NCI-H345 treated with DMSO at 0.1 percent for 48 hours (cell line): ENCODE measurements at regions not wholly inside any gene's neighbourhood (a gene's known extent, or its start where the extent isn't known, plus 50 kb on each side); places are given as distances from the start of the nearest gene placed in this dataset.

Experiments
- DNase-seq: peaks from one replicate; lab custom pipeline; 2025; ENCODE audit not compliant: unreplicated experiment; lab: John Stamatoyannopoulos, UW

DNA sequence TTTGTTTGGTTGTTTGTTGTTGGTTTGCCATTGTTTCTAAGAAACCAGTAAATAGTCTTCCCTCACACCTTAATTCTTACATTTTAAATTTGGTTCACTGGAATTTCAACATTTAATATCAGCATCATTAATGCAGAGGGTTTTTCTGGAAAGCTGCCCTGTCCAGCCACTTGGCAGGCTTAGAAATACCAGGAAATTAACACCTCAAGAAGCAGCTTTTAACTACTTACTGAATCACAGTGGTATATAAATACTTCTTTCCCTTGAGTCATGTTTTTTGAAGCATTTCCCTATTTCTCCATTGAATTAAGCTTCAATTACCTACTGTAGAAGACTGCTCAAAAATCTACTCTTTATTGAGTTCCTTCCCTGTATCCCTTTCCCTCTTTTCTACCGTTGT lies 1221.1 kb upstream of the ADGRL3 start:
- DNase-seq: no peak

DNA sequence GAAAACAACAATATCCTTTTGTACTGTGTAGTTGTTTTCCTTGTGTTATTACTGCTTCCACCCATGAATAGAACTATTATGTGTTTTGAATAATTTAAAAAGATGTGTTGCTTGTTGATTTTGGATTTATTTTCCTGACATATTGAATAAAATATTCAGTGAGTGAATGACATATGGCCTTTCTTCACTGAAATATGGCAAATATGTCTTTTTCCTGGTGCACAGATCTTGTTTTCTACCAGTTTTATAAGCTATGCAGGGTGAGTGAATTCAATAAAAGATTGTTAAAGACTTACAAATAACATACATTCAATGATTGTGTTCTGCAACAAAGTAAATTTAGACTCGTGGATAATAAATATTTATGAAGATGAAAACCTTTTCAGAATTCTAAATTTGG lies 1216.3 kb upstream of the ADGRL3 start:
- DNase-seq: no peak

DNA sequence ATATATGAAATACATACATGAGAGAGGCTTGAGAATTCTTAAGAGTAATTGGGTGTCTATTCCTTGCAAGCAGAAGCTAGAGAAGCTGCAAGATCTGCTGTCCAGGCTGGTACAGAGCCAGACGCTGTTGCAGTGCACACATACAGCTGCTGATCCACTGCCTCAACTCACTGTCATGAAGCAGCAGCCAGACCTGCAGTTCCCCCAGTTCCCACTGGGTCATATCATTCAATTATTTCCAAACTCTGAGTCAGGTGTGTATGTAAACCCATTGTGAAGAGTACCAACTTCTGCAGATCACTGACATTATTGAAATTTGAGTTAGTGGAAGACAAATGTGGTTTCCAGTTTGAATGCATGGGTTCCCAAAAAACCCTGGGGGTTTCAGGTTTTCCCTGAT lies 1212.8 kb upstream of the ADGRL3 start:
- DNase-seq: no peak

DNA sequence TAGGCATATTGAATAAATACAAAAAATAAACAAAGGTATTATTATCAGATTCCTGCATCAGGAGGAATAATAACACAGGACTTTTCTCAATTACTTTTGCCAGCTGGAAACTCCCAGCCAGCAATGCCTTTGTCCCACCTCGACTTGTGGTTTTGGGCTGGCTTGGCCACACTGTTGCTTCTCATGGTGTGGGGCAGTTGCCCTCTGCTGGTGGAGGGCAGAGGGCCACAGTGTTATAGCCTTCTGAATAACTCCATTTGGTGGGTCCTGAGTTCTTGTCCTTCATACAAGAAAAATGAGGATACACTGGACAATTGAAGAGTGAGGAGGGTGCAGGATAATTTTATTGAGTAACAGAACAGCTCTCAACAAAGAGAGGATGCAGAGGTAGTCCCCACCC lies 1206.0 kb upstream of the ADGRL3 start:
- DNase-seq: no peak

DNA sequence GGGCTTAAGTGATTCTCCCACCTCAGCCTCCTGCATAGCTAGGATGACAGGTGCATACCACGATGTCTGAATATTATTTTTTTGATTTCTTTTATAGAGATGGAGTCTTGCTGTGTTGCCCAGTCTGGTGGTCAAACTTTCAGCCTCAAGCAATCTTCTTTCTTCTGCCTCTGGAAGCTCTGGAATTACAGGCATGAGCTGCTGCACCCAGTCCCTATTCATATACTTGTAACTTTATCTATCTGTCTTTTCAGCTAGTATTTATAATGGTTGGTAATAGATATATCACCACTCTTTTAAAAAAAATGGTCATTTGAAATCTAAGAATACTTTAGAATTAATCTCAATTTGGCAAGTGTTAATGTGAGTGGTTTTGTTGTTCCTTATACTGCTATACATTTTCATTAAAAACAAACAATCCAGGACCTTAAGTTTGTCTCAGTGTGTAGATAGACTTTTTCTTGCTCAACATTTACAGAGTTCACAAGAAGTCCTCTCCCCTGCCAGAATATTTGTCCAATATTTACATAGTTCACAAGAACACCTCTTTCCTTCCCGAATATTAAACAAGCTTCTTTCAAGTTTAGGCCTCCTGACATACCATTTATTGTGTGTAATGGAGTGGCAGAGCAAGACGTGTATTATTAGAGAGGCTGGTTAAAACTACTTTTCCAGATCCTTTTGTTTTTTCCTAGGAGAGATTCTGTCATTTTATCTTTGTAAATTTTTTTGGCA lies 1197.4 kb upstream of the ADGRL3 start:
- DNase-seq: no peak

DNA sequence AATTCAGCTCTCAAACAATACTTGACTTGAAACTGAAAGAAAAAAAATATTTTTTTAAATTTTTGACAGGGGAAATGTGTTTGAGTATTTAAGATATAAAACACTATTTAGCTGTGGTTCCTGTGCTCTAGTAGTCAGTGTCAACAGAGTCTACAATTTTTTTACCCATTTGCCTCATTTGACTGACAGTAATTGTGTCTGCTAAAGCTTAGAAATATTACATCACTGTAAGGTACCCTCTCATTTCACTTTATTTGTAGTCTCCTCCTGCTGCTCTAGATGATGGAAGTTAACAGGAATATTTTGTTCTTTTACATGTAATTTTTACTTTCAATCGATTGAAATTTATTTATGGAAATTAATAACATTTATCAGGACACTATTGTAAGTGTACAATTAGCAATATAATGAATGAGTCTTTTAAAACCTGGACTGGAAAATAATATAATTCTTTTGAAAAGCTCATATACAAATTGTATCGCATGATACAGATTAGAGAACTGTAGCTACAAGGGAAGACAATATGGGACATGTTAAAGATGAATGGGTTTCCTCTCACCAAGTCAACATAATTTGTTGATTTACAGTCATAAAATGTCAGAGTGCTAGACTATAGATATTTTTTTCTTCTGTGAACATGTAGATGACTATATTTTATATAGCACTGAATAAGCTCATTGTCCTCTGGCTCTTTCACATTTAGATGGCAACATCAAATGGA lies 1186.5 kb upstream of the ADGRL3 start:
- no peak for DNase-seq

DNA sequence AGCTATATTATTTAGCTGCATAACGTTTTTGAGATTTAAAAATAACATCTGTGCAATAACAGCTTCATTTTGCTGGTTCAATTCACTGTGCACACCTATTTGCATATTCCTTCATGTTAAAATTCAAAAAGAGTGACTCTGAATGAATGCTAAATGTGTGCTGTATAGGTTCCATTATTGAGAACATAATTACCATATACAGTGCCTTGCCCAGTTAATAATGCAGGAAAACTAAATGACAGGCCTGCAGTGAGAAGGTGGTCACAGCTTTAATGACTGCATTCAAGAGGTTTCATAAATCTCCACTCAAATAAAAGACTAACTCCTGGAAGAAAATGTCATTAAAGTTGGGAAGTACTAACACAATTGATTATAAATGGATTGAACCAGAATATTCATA lies 1183.2 kb upstream of the ADGRL3 start:
- DNase-seq: no peak

DNA sequence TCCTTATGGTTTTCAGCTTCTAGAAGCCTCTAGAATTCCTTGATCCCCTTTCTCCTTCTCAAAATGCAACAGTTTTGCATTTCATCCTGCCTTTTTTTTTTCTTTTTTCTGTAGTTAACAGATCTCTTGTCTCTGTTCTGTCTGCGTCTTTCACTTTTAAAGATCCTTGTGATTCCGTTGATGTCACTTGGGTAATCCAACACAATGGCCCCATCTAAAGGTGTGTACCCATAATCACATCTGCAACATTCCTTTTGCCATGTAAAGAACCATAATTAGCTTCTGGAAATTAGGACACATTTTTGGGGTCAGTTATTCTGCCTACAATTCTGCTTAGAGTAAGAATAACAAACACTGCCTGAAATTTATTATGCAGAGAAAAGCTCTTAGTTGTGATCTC lies 1180.9 kb upstream of the ADGRL3 start:
- DNase-seq: no peak

DNA sequence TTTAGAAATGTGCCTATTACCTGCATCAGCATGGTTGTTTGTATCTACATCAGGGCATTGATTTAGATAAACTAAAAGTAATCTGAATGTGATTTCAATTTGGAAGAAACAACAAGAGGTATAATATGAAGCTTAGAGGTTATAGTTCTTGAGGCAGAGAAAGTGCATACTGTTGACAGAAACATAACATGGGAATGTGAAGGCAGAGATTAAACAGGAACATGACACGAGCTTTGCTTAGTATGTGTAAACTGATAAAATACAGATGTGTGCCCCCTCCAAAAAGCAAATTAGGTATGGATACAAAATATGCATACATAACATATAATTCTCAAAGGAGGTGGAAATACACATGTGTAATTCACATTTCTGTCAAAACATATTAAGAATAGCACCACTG lies 1180.2 kb upstream of the ADGRL3 start:
- no peak for DNase-seq

DNA sequence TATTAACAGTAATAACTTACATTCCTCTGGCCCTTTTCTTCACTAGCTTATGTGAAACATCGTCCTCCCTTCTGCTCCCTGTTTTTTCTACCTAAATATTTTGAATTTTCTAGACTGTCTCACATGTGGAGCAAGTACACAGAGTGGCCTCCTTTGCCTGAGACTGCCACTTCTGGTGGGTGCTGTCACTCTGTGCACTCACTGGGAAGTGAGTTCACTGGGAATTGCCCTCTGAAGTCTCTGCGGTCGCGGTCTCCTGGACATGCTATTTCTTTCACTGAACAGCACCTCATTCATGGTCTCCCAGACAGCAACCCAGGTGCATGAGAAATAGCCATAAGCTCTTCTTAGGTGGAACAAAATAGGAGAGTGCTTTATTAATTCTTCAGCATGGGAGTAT lies 1179.7 kb upstream of the ADGRL3 start:
- DNase-seq: no peak

DNA sequence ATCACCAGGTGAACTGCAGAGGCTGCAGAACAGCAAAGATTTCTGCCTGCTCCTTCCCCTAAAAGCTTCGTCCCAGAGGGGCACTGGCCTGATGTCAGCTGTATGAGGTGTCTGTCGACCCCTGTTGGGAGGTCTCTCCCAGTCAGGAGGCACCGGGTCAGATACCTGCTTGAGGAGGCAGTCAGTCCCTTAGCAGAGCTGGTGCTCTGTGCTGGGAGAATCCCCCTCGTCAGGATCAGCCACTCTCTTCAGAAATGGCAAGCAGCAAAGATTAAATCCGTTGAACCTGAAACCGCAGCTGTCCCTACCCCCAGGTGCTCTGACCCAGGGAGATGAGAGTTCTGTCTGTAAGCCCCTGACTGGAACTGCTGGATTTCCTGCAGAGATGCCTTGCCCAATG lies 1166.3 kb upstream of the ADGRL3 start:
- DNase-seq: no peak

DNA sequence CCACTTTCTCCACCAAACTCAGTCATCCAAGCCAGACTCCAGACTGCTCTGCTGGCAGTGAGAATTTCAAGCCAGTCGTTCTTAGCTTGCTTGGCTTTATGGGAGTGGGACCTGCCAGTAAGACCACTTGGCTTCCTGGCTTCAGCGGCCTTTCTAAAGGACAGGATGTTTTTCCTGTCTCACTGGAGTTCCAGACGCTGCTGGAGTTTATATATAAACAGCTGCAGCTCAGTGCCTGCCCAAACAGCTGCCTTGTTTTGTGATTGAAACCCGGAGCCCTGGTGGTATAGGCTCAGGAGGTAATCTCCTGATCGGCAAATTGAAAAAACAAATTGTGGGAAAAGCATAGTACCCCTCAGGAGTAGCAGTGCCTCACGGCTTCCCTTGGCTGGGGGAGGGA lies 1165.8 kb upstream of the ADGRL3 start:
- DNase-seq: no peak

DNA sequence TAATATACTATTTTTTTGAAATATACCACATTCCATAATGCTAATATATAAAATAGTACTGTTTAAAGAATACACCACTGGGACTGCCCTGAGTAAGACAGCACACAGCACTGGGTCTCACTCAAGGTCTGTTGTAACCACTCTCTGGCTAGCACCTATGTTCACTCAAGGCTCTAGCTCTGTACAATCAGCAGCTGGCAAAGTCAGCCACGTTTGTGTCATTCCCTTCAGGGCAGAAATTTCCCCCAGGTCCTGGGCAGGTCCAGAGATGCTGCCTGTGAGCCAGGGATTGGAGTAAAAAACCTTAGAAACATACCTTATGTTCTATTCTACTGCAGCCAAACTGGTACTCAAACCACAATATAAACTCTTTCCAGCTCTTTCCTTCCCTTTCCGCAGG lies 1160.2 kb upstream of the ADGRL3 start:
- no peak for DNase-seq

DNA sequence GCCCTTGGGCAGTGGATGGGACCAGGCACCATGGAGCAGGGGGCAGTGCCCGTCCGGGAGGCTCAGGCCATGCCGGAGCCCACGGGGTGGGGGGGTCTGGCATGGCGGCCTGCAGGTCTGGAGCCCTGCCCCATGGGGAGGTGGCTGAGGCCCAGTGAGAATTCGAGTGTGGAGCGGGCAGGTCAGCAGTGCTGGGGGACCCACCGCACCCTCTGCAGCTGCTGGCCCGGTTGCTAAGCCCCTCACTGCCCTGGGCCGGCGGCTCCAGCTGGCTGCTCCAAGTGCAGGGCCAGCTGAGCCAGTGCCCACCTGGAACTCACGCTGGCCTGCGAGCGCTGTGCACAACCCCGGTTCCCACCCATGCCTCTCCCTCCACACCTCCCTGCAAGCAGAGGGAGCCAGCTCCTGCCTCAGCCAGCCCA lies 1157.9 kb upstream of the ADGRL3 start:
- DNase-seq: no peak

DNA sequence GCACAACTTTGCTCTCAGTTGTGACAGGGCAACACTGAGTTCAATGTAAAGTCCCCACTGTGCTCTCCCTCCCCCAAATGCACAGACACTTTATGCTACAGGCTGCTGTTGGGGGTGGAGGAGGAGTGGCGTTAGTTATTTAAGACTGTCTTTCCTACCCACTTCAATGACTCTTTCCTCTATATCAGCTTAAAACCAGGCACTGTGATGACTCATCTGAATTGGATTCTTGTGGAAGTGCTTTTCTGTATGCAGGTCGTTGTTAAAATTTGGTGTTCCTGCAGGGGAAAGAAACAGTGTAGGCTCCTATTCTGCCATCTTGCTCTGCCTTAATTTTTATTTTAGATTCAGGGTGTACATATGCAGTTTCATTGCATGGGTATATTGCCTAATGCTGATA lies 1157.2 kb upstream of the ADGRL3 start:
- DNase-seq: no peak

DNA sequence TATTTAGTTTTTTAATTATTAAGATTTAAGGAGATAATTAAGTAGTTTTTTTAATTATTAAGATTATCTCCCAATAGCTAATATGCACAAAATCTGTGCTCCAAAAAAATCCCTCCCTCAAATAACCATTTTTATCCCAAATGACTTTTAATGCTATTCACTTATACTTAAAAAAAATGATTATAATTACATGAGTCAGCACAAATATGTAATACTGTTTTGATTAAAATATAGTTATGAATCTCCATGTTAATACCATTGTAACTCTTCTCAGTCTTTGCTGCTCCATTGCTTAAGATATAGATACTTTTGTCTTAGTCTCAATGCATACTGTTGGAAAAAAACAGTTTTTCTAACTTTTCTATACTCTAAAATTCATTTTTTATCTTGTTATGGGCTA lies 1121.1 kb upstream of the ADGRL3 start:
- no peak for DNase-seq

DNA sequence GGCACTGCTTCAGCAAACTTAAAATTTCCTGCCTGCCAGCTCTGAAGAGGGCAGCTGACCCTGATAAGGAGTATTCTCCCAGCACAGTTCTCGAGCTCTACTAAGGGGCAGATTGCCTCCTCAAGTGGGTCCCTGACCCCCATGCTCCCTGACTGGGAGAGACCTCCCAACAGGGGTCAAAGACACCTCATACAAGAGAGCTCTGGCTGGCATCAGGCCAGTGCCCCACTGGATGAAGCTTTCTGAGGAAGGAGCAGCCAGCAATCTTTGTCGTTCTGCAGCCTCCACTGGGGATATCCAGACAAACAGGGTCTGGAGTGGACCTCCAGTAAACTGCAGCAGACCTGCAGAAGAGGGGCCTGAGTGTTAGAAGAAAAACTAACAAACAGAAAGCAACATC lies 1118.3 kb upstream of the ADGRL3 start:
- DNase-seq: no peak

DNA sequence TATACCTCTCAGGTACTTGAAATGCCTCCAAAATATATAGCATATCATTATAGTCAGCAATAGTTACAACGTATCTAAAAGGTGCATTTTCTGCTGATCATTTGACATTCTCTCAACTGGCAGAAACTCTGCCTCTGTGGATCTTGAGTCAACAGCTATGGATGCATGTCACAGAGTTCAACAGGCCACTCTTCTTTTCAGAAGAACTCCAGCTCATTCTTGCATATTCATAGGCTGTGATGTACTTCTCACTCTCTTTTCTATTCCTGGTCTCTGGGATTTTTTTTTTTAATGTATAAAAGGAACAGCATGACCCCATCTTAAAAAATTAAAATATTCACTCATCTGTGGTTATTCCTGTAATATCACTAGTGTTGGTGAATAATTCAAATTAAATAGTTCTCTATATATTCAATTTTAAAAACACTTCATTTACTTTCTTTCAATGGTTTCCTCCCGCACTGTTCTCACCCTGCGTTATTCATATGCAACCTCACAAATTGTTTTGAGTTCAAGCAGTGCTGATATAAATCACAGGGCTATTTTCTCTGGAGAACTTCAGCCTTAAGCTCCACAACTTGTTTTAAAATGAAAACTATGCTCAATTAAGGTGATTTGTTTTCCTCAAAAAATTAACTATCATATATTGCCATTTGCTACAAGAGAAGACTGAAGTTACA lies 1111.2 kb upstream of the ADGRL3 start:
- no peak for DNase-seq

DNA sequence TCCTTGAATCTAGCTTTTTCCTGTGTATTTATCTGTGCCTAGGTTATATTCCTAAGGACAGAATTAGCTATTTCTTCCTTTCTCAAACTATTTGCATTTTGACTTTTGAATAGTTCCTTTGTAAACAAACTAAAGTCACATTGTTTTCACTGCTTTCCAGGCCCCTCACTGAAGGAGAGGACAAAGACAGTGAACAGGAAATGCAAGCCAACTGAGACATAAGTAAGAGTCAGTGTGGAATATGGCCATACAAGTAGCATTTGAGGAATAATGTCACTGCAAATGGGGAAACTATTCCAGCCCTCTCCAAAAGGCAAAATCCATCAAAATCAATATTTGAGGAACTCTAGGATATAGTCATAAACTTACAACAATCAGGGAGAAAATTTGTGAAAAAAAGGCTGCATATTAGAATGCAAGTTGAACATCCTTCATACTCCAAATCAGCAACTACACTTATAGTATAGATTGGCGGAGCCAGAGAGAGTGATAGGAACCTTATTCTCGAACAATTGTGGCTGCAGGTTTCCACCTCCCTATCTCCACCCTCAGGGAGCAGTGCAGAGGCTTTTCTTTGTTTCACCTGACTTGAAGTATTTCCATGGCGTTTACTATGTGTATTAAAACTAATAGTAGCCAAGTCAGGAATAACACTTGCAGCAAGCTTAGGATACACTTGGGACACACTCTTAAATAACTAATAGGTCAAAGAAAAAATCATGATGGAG lies 1110.4 kb upstream of the ADGRL3 start:
- DNase-seq: no peak

DNA sequence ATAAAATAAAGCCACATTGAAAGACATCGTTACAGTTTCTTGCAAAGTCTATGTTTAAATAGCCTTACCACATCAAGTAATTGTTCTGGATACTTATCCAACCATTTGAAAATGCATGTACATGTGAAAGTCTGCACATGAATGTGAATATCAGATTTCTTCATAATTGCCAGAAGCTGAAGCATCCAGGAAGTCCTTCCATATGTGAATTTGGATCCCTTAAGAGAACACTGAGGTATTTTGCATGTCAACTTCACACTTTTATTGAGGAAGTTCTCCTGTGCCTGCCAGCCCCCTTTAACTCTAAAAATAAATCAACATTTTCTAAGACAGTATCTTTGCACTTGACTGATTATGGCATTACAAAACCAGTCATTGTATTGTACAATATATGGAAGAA lies 1103.5 kb upstream of the ADGRL3 start:
- DNase-seq: no peak

DNA sequence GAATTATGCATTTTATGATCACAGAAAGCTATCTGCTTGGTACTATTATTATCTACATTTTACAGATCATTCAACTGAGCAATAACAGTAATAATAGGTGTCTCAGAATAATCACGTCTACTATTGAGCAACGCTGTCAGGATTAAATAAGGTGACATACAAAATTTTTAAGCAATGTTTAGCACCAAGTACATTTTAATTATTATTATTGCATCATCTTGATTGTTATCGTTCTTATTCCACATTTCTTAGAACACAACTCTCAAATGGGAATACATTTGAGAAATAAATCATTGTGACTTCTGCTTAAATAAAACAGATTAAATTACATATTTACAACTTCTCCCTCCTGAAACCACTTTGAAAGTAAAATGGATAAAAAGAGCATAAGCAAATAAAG lies 1083.5 kb upstream of the ADGRL3 start:
- DNase-seq: no peak
